ENCODE measurements at regions not wholly inside any gene's neighbourhood (a gene's known extent, or its start where the extent isn't known, plus 50 kb on each side); places are given as distances from the start of the nearest gene placed in this dataset.

- H3K79me2 ChIP-seq (ENCODE audit: insufficient read depth, low read depth, low read length): no peaks in the 10 kb centered on the region
- ChIA-PET CTCF (ENCODE audit: unreplicated experiment) (no interaction called here), POLR2A (no interaction called here)
- H3K4me3 ChIP-seq (ENCODE audit: low read depth, low read length, poor library complexity, severe bottlenecking): no peak overlapping the region
- H2AFZ ChIP-seq (ENCODE audit: low read length): no peak overlapping the region
- no peaks in the 10 kb centered on the region for H4K20me1 ChIP-seq (ENCODE audit: insufficient read depth, low read length)
- no peak overlapping the region for H3K4me2 ChIP-seq (ENCODE audit: low read length)
- no peaks in the 10 kb centered on the region for H3K4me1 ChIP-seq (ENCODE audit: insufficient read depth, low read length, poor library complexity, severe bottlenecking)
- H3K9me3 ChIP-seq (ENCODE audit: low read length): no peaks in the 10 kb centered on the region
- DNase-seq (ENCODE audit: low spot score): no peak
- intact Hi-C loops (cut with micrococcal nuclease; ENCODE audit: unreplicated experiment): no loop called here
- no peak overlapping the region for H3K27ac ChIP-seq (ENCODE audit: low read depth, low read length, poor library complexity, severe bottlenecking)
- BruUV-seq (replicated peaks): no TSS peak
- no peaks in the 10 kb centered on the region for H3K36me3 ChIP-seq (ENCODE audit: insufficient read depth, low read length)
- no peak for TF ChIP-seq EZH2phosphoT487 (IDR thresholded peaks at IDR 0.05; ENCODE audit: borderline replicate concordance, low read depth, low read length)
- H3K9me2 ChIP-seq (ENCODE audit: insufficient read depth, low read length): no peaks in the 10 kb centered on the region
These were observed 550.7 kb downstream of the RIT2 start for GRCh38 chr18:42564761-42565160.

GRCh38 chr18:42568773-42569172 lies 546.7 kb downstream of the RIT2 start:
- H4K20me1 ChIP-seq (ENCODE audit: insufficient read depth, low read length): no peaks in the 10 kb centered on the region
- BruUV-seq (replicated peaks): no TSS peak
- POLR2A ChIA-PET: no interaction called here
- no peaks in the 10 kb centered on the region for H3K4me1 ChIP-seq (ENCODE audit: insufficient read depth, low read length, poor library complexity, severe bottlenecking)
- no peaks in the 10 kb centered on the region for H3K9me3 ChIP-seq (ENCODE audit: low read length)
- H3K9me2 ChIP-seq (ENCODE audit: insufficient read depth, low read length): no peaks in the 10 kb centered on the region
- TF ChIP-seq CTCF (conservative IDR thresholded peaks at IDR 0.05; ENCODE audit: low read length): no peak
- no peak for TF ChIP-seq EZH2phosphoT487 (IDR thresholded peaks at IDR 0.05; ENCODE audit: borderline replicate concordance, low read depth, low read length)
- no peak overlapping the region for H2AFZ ChIP-seq (ENCODE audit: low read length)
- intact Hi-C loops (cut with micrococcal nuclease; ENCODE audit: unreplicated experiment): no loop called here
- DNase-seq (ENCODE audit: low spot score): no peak
- H3K27ac ChIP-seq (ENCODE audit: low read depth, low read length, poor library complexity, severe bottlenecking): no peak overlapping the region
- CTCF ChIA-PET (ENCODE audit: unreplicated experiment): no interaction called here
- H3K36me3 ChIP-seq (ENCODE audit: insufficient read depth, low read length): no peaks in the 10 kb centered on the region
- no peak overlapping the region for H3K4me3 ChIP-seq (ENCODE audit: low read depth, low read length, poor library complexity, severe bottlenecking)
- no peaks in the 10 kb centered on the region for H3K79me2 ChIP-seq (ENCODE audit: insufficient read depth, low read depth, low read length)
- no peak overlapping the region for H3K4me2 ChIP-seq (ENCODE audit: low read length)

- intact Hi-C loops (cut with micrococcal nuclease; ENCODE audit: unreplicated experiment): no loop called here
These were observed 540.6 kb downstream of the RIT2 start for GRCh38 chr18:42574871-42575270.

More at GRCh38 chr18:42574871-42575270, 540.6 kb downstream of the RIT2 start:
- no peaks in the 10 kb centered on the region for H3K4me1 ChIP-seq (ENCODE audit: insufficient read depth, low read length, poor library complexity, severe bottlenecking)
- H3K9me3 ChIP-seq (ENCODE audit: low read length): no peaks in the 10 kb centered on the region
- H3K36me3 ChIP-seq (ENCODE audit: insufficient read depth, low read length): no peaks in the 10 kb centered on the region
- no peak overlapping the region for H3K27ac ChIP-seq (ENCODE audit: low read depth, low read length, poor library complexity, severe bottlenecking)
- no peaks in the 10 kb centered on the region for H4K20me1 ChIP-seq (ENCODE audit: insufficient read depth, low read length)
- H3K79me2 ChIP-seq (ENCODE audit: insufficient read depth, low read depth, low read length): no peaks in the 10 kb centered on the region
- no peak for TF ChIP-seq EZH2phosphoT487 (IDR thresholded peaks at IDR 0.05; ENCODE audit: borderline replicate concordance, low read depth, low read length)
- no peak for TF ChIP-seq CTCF (conservative IDR thresholded peaks at IDR 0.05; ENCODE audit: low read length)
- H3K9me2 ChIP-seq (ENCODE audit: insufficient read depth, low read length): no peaks in the 10 kb centered on the region
- DNase-seq (ENCODE audit: low spot score): no peak
- POLR2A ChIA-PET: no interaction called here
- no peak overlapping the region for H2AFZ ChIP-seq (ENCODE audit: low read length)
- CTCF ChIA-PET (ENCODE audit: unreplicated experiment): no interaction called here
- H3K4me2 ChIP-seq (ENCODE audit: low read length): no peak overlapping the region
- no peak overlapping the region for H3K4me3 ChIP-seq (ENCODE audit: low read depth, low read length, poor library complexity, severe bottlenecking)
- BruUV-seq (replicated peaks): no TSS peak
